ENCODE measurements at regions not wholly inside any gene's neighbourhood (a gene's known extent, or its start where the extent isn't known, plus 50 kb on each side); places are given as distances from the start of the nearest gene placed in this dataset.

DNA sequence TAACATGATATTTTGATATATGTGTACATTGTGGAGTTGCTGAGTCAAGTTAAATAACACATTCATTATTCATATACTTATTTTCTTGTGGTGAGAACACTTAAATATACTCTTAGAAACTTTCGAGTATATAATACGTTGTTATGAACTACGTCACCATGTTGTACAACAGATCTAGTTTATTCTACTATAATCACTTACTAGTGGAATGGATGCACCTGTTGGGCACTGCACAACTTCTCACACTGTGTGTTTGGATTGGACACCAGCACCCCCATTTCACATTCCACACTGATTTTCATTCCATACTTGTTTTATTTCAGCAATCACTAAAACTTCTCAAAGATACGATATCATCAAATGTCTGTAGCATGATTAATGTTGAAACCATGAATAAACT is 407.3 kb downstream of the RPS24 start:
- TF ChIP-seq, protein P1, sequence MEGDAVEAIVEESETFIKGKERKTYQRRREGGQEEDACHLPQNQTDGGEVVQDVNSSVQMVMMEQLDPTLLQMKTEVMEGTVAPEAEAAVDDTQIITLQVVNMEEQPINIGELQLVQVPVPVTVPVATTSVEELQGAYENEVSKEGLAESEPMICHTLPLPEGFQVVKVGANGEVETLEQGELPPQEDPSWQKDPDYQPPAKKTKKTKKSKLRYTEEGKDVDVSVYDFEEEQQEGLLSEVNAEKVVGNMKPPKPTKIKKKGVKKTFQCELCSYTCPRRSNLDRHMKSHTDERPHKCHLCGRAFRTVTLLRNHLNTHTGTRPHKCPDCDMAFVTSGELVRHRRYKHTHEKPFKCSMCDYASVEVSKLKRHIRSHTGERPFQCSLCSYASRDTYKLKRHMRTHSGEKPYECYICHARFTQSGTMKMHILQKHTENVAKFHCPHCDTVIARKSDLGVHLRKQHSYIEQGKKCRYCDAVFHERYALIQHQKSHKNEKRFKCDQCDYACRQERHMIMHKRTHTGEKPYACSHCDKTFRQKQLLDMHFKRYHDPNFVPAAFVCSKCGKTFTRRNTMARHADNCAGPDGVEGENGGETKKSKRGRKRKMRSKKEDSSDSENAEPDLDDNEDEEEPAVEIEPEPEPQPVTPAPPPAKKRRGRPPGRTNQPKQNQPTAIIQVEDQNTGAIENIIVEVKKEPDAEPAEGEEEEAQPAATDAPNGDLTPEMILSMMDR (IDR thresholded peaks at IDR 0.05), result no peak
- no peak for TF ChIP-seq POLR2A (IDR thresholded peaks at IDR 0.05)
